ACC112 (cell line): ENCODE measurements at regions not wholly inside any gene's neighbourhood (a gene's known extent, or its start where the extent isn't known, plus 50 kb on each side); places are given as distances from the start of the nearest gene placed in this dataset.

Source experiments
- H2AFZ ChIP-seq: fragments of 200-600 bp; sonication (generic); one replicate; pipeline ENCODE4 v1.6.0; 2017; ENCODE audit warnings: antibody characterized with exemption, low read length; ENCODE audit not compliant: unreplicated experiment
- H3K27ac ChIP-seq: fragments of 200-600 bp; sonication (generic); 2 replicates; pipeline ENCODE4 v1.5.1; 2014; ENCODE audit warnings: low read depth, mild to moderate bottlenecking, antibody characterized with exemption, low read length, moderate library complexity
- H3K27me3 ChIP-seq: fragments of 200-600 bp; sonication (generic); 2 replicates; pipeline ENCODE4 v1.6.1; 2014; ENCODE audit warnings: mild to moderate bottlenecking, antibody characterized with exemption, low read length, moderate library complexity, mixed read lengths; ENCODE audit not compliant: insufficient read depth
- H3K36me3 ChIP-seq: fragments of 200-600 bp; sonication (generic); 2 replicates; pipeline ENCODE4 v1.6.1; 2016; ENCODE audit warnings: mild to moderate bottlenecking, antibody characterized with exemption, low read length, moderate library complexity, mixed read lengths; ENCODE audit not compliant: insufficient read depth
- H3K4me1 ChIP-seq: fragments of 200-600 bp; sonication (generic); one replicate; pipeline ENCODE4 v1.6.1; 2016; ENCODE audit warnings: low read length, mixed read lengths; ENCODE audit not compliant: insufficient read depth, unreplicated experiment, control insufficient read depth
- H3K4me3 ChIP-seq: fragments of 200-600 bp; sonication (generic); 2 replicates; pipeline ENCODE4 v1.5.1; 2014; ENCODE audit warnings: mild to moderate bottlenecking, low read depth, low read length
- H3K79me2 ChIP-seq: fragments of 200-600 bp; sonication (generic); one replicate; pipeline ENCODE4 v1.6.0; 2016; ENCODE audit warnings: low read length; ENCODE audit not compliant: control insufficient read depth, unreplicated experiment, insufficient read depth

- Histone ChIP-seq H3K27me3 (no peaks in the 10 kb centered on the region), H2AFZ (no peak overlapping the region), H3K4me3 (no peak overlapping the region), H3K27ac (no peak overlapping the region), H3K79me2 (no peaks in the 10 kb centered on the region), H3K4me1 (no peaks in the 10 kb centered on the region), H3K36me3 (no peaks in the 10 kb centered on the region)
Measured at GRCh38 chr9:108209132-108209685, 646.6 kb downstream of the ACTL7B start.

DNA sequence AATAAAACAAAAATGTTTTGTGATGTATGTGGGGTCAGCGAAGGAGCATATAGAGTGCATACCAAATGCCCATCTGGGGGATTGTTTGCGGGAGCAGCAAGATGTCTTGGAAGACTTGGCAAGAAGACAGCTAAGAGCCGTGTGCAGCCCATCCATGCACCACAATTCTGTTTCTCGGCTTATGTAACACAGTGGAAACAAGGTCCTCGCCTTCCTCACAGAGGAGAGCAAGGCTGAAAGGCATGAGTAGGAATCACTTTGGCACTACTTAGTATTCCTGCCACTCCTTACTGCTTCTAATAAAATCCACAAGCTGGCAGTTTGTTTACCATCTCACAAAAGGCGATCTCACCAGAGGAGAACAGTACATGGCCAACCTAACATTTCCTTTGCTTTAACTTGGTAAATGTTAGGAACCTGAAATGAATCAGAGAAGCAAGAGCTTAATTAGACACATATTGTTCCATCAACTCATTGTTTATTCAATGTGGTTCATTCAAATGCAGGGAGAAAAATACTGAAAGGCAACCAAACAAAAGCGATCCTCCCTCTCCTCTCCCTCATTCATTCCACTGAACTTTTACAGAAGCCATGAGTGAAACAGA is 648.1 kb downstream of the ACTL7B start:
- no peak overlapping the region for H3K27ac ChIP-seq
- no peaks in the 10 kb centered on the region for H3K79me2 ChIP-seq
- H3K4me1 ChIP-seq: no peaks in the 10 kb centered on the region
- H3K27me3 ChIP-seq: no peaks in the 10 kb centered on the region
- no peaks in the 10 kb centered on the region for H3K36me3 ChIP-seq
- H3K4me3 ChIP-seq: no peak overlapping the region
- H2AFZ ChIP-seq: no peak overlapping the region

GRCh38 chr9:108205276-108205675 is 650.5 kb downstream of the ACTL7B start:
- Histone ChIP-seq H3K4me1 (no peaks in the 10 kb centered on the region), H3K36me3 (no peaks in the 10 kb centered on the region), H2AFZ (no peak overlapping the region), H3K4me3 (no peak overlapping the region), H3K27me3 (no peaks in the 10 kb centered on the region), H3K27ac (no peak overlapping the region), H3K79me2 (no peaks in the 10 kb centered on the region)

GRCh38 chr9:108197899-108198298 is 657.9 kb downstream of the ACTL7B start:
- no peak overlapping the region for H3K4me3 ChIP-seq
- no peak overlapping the region for H2AFZ ChIP-seq
- H3K36me3 ChIP-seq: no peaks in the 10 kb centered on the region
- H3K79me2 ChIP-seq: no peaks in the 10 kb centered on the region
- H3K4me1 ChIP-seq: no peaks in the 10 kb centered on the region
- H3K27me3 ChIP-seq: no peaks in the 10 kb centered on the region
- no peak overlapping the region for H3K27ac ChIP-seq

DNA sequence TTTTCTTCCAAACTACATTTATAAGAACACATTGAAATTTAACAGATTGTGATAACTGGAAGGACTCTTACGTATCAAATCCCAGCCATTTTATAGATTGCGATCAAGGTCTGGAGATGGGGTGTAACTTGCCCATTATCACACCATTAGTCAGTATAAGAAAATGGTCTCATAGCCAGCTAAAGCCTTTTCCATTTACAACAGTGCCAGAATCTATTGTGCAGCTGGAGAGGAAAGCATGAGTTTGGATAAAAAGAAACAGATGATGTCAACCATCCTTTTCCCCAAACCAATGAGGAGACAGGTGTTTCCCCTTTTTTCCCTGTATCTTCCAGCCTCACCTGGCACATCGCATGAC is 658.8 kb downstream of the ACTL7B start:
- H3K27me3 ChIP-seq: no peaks in the 10 kb centered on the region
- no peak overlapping the region for H3K4me3 ChIP-seq
- H3K27ac ChIP-seq: no peak overlapping the region
- no peak overlapping the region for H2AFZ ChIP-seq
- no peaks in the 10 kb centered on the region for H3K4me1 ChIP-seq
- H3K36me3 ChIP-seq: no peaks in the 10 kb centered on the region
- no peaks in the 10 kb centered on the region for H3K79me2 ChIP-seq

DNA sequence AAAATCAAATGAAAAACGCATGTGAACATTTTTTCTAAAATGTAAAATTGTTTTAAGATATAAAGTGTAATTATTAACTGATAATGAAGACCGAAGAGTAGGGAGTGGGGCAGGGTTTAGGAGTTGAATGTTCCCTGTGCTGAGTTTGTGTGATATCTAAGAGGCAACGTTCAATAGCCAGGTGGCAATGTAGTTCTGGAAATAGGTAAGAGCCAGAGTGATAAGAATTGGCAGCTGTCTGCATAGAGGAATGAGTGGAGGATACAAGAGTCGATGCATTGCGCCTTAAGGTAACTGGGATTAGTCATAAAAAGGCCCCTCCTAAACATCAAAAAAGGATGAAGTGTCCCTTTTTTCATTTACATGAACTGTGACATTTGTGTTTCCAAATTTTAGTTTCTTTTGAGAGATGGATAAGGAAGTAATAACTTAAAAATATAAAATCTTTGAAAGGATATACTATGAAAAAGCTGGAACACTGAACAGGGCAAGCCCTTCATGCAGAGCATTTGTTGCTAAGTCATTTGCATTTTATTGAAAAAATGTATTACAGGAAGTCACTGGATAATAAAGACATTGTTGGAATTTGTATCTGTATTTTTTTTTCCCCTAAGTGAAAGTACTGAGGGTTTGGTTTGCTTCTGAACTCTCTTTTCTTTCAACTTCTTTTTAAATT is 659.3 kb downstream of the ACTL7B start:
- H2AFZ ChIP-seq: no peak overlapping the region
- no peak overlapping the region for H3K4me3 ChIP-seq
- H3K27ac ChIP-seq: no peak overlapping the region
- H3K4me1 ChIP-seq: no peaks in the 10 kb centered on the region
- no peaks in the 10 kb centered on the region for H3K36me3 ChIP-seq
- no peaks in the 10 kb centered on the region for H3K79me2 ChIP-seq
- H3K27me3 ChIP-seq: no peaks in the 10 kb centered on the region

DNA sequence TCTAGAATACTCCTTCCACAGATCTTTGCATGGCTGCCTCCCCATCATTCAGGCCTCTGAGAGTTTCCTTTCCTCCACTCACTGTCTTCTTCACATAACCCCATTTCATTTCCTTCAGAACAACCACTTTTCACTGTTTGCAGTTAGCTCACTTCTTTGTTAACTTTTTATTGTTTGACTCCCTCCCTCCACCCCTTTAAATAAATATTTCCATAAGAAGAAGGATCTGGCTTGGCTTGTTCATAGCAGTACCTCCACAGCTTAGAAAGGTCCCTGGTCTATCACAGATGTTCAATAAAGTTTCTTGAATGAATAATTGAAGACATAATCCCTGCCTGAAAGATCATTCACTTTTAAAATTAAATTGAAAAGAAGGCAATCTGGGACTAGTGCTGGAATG is 661.6 kb downstream of the ACTL7B start:
- no peaks in the 10 kb centered on the region for H3K36me3 ChIP-seq
- H3K4me1 ChIP-seq: no peaks in the 10 kb centered on the region
- H2AFZ ChIP-seq: no peak overlapping the region
- H3K4me3 ChIP-seq: no peak overlapping the region
- no peaks in the 10 kb centered on the region for H3K79me2 ChIP-seq
- H3K27ac ChIP-seq: no peak overlapping the region
- no peaks in the 10 kb centered on the region for H3K27me3 ChIP-seq

DNA sequence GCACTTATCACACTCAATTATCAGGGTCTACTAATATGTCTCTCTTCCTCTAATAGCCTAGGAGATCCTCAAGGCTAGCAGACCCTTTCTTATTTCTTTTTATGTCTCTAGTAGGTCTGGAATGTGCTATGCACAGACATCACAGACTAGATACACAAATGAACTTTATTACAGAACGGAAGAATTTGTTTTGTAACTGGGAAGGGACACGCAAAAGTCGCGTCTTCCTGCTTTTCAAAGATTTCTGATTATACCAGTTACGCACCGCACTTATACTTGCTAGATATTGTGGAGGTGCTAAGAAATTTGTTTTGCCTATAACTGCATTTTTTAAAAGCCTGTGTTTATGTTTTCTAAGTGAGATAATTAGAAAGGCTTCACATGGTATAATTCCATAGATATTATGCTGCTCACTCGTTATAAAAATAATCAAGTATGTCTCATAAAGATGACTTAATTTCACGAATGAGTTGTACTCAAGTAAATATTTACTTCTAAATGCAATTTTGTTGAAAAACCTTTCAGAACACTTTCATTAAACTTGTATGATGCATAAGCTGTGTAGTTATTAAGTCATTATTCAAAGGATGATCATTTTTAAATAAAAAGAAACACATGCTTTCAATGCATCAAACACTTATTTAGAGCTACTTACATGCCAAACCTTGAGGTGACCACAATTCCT is 662.6 kb downstream of the ACTL7B start:
- Histone ChIP-seq H2AFZ (no peak overlapping the region), H3K36me3 (no peaks in the 10 kb centered on the region), H3K4me3 (no peak overlapping the region), H3K4me1 (no peaks in the 10 kb centered on the region), H3K27me3 (no peaks in the 10 kb centered on the region), H3K27ac (no peak overlapping the region), H3K79me2 (no peaks in the 10 kb centered on the region)

- no peaks in the 10 kb centered on the region for H3K79me2 ChIP-seq
- no peaks in the 10 kb centered on the region for H3K4me1 ChIP-seq
- H3K36me3 ChIP-seq: no peaks in the 10 kb centered on the region
- H3K4me3 ChIP-seq: no peak overlapping the region
- no peak overlapping the region for H2AFZ ChIP-seq
- H3K27ac ChIP-seq: no peak overlapping the region
- no peaks in the 10 kb centered on the region for H3K27me3 ChIP-seq
Measured at GRCh38 chr9:108191065-108191464, 664.7 kb downstream of the ACTL7B start.

- H3K4me3 ChIP-seq: no peak overlapping the region
- H2AFZ ChIP-seq: no peak overlapping the region
- no peak overlapping the region for H3K27ac ChIP-seq
- no peaks in the 10 kb centered on the region for H3K79me2 ChIP-seq
- H3K27me3 ChIP-seq: no peaks in the 10 kb centered on the region
- H3K36me3 ChIP-seq: no peaks in the 10 kb centered on the region
- H3K4me1 ChIP-seq: peaks cover 7% of the 10 kb centered on the region
Measured at GRCh38 chr9:108188976-108189375, 666.8 kb downstream of the ACTL7B start.

DNA sequence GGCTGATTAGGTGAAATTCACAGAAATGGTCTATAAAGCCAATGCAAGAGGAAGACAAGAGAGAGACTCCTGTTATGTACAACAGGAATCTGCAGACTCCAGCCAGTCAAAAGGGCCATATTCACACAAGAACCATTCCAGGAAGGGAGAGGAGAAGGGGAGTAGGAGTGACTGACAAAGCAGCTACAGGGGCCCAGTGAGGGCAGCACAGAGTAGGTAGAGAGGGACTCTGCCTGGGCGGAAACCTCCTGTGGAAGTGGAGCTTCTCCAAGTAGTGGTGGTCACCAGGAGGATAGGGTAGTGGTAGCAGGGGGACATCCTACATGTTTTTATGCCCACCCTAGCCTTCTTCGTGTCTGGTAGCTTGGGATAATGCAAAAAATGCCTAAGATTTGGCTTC is 667.3 kb downstream of the ACTL7B start:
- H3K27ac ChIP-seq: no peak overlapping the region
- no peak overlapping the region for H3K4me3 ChIP-seq
- H3K79me2 ChIP-seq: no peaks in the 10 kb centered on the region
- H3K27me3 ChIP-seq: no peaks in the 10 kb centered on the region
- H2AFZ ChIP-seq: no peak overlapping the region
- peaks cover 8% of the 10 kb centered on the region for H3K4me1 ChIP-seq
- H3K36me3 ChIP-seq: no peaks in the 10 kb centered on the region
